ENCODE measurements at regions not wholly inside any gene's neighbourhood (a gene's known extent, or its start where the extent isn't known, plus 50 kb on each side); places are given as distances from the start of the nearest gene placed in this dataset.

- TF ChIP-seq CTCF (IDR thresholded peaks at IDR 0.05; ENCODE audit: low read depth, low read length) (no peak), POLR2A (IDR thresholded peaks at IDR 0.05; ENCODE audit: extremely low read depth, insufficient read length) (no peak), MYC (IDR thresholded peaks at IDR 0.05; ENCODE audit: low read depth, low read length) (no peak)
- TF ChIP-seq, protein P1, sequence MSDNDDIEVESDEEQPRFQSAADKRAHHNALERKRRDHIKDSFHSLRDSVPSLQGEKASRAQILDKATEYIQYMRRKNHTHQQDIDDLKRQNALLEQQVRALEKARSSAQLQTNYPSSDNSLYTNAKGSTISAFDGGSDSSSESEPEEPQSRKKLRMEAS (IDR thresholded peaks at IDR 0.05; ENCODE audit: low read depth, low read length) = no peak
Measured at GRCh38 chr2:123791684-123792083, 233.4 kb upstream of the CNTNAP5 start.

Data from NB4 (cell line).